Sigmoid colon (tissue), 6 donors: ENCODE measurements at regions not wholly inside any gene's neighbourhood (a gene's known extent, or its start where the extent isn't known, plus 50 kb on each side); places are given as distances from the start of the nearest gene placed in this dataset.
"Not testable (repeated sequence)": the region's sequence is repeated elsewhere in the genome, so short reads cannot be mapped to it uniquely, and the experiment has no call there.

Source experiments
- DNase-seq: peaks from one replicate; pipeline ENCODE4 v3.0.0-alpha.2; 2019
- H3K27ac ChIP-seq, 4 donors: fragments of 200-600 bp; sonication (generic); one replicate each; pipeline ENCODE4 v1.5.1; 2016 to 2019; ENCODE audit warnings: mild to moderate bottlenecking in 1 of 4
- H3K27me3 ChIP-seq, 3 donors: fragments of 200-600 bp; sonication (generic); one replicate each; pipeline ENCODE4 v1.5.1; 2019; ENCODE audit warnings: mild to moderate bottlenecking in 1 of 3
- H3K36me3 ChIP-seq, 4 donors: fragments of 200-600 bp; sonication (generic); one replicate each; pipeline ENCODE4 v1.5.1; 2016 to 2019
- H3K4me1 ChIP-seq, 4 donors: fragments of 200-600 bp; sonication (generic); one replicate each; pipeline ENCODE4 v1.5.1; 2017 to 2019
- H3K4me3 ChIP-seq, 4 donors: fragments of 200-600 bp; sonication (generic); one replicate each; pipeline ENCODE4 v1.5.1; 2017 to 2019; ENCODE audit warnings: mild to moderate bottlenecking in 2 of 4, moderate library complexity in 1 of 4
- H3K9me3 ChIP-seq, 4 donors: fragments of 200-600 bp in 3 of 4; sonication (generic) in 3 of 4; one replicate each; pipeline versions ENCODE4 v1.5.1 to v1.6.1; 2013 to 2019
- CTCF ChIP-seq, 4 experiments: fragments of 450-650 bp in 3 of 4; fragments of 200-600 bp in 1 of 4; IDR thresholded peaks; one replicate each; pipeline ENCODE4 v1.5.1; 2016 to 2019; ENCODE audit warnings: antibody characterized with exemption in 4 of 4, mild to moderate bottlenecking in 3 of 4, moderate library complexity in 2 of 4
- EP300 ChIP-seq, 4 donors: sonication (generic); formaldehyde crosslinking; IDR thresholded peaks; one replicate each; pipeline ENCODE4 v1.6.1; 2017; ENCODE audit warnings: antibody characterized with exemption in 4 of 4
- POLR2A ChIP-seq, 2 donors: fragments of 450-650 bp; IDR thresholded peaks; one replicate each; pipeline ENCODE4 v1.6.1; 2016; ENCODE audit warnings: antibody characterized with exemption in 2 of 2, mild to moderate bottlenecking in 2 of 2, moderate library complexity in 2 of 2
- POLR2AphosphoS5 ChIP-seq, 4 donors: sonication (generic); formaldehyde crosslinking; IDR thresholded peaks; one replicate each; pipeline ENCODE4 v1.6.1; 2017; ENCODE audit warnings: antibody characterized with exemption in 4 of 4
- WGBS, 2 donors: extraction: QIAGEN DNeasy Blood & Tissue Kit; methylation state at CpG; one replicate each; pipeline ENCODE4 v1.1.7; 2013; 5-methylcytosine and 5-hydroxymethylcytosine counted together
- intact Hi-C: fragments of 100-400 bp; cut with DNase I; formaldehyde crosslinking; loops from one replicate; pipeline ENCODE4 v1.15.1; 2023
- donor health status: healthy with polysubstance abuse.
- donor health status: healthy.

GRCh38 chr3:110623571-110623970, 448.0 kb upstream of the NECTIN3 start:
- DNase-seq: no peak
- TF ChIP-seq POLR2AphosphoS5 (IDR thresholded peaks at IDR 0.05): no peak
- no peak for TF ChIP-seq EP300 (IDR thresholded peaks at IDR 0.05)
- no peak for TF ChIP-seq CTCF (IDR thresholded peaks at IDR 0.05)
- TF ChIP-seq POLR2A (IDR thresholded peaks at IDR 0.05): no peak
- Histone ChIP-seq H3K27ac (no peak overlapping the region), H3K27me3 (no peaks in the 10 kb centered on the region), H3K4me3 (no peak overlapping the region), H3K9me3 (no peaks in the 10 kb centered on the region), H3K36me3 (no peaks in the 10 kb centered on the region), H3K4me1 (no peaks in the 10 kb centered on the region)
- intact Hi-C loops: no loop called here
- WGBS, 2 donors: 24 to 48% methylated on average over 1 of the region's 1 CpG

- Histone ChIP-seq H3K36me3 (no peaks in the 10 kb centered on the region), H3K4me1 (no peaks in the 10 kb centered on the region), H3K27ac (no peak overlapping the region), H3K27me3 (no peaks in the 10 kb centered on the region), H3K9me3 (no peaks in the 10 kb centered on the region), H3K4me3 (no peak overlapping the region)
- no peak for TF ChIP-seq EP300 (IDR thresholded peaks at IDR 0.05)
- no peak for TF ChIP-seq POLR2AphosphoS5 (IDR thresholded peaks at IDR 0.05)
- no peak for TF ChIP-seq CTCF (IDR thresholded peaks at IDR 0.05)
- no peak for DNase-seq
- intact Hi-C loops: no loop called here
- WGBS, 2 donors: 57 to 60% methylated on average over 3 of the region's 3 CpGs
These were observed 447.0 kb upstream of the NECTIN3 start for GRCh38 chr3:110624576-110624975.

- H3K9me3 ChIP-seq: no peaks in the 10 kb centered on the region
- H3K4me1 ChIP-seq: no peaks in the 10 kb centered on the region
- TF ChIP-seq POLR2A (IDR thresholded peaks at IDR 0.05): no peak
- TF ChIP-seq POLR2AphosphoS5 (IDR thresholded peaks at IDR 0.05): no peak
- no peak for TF ChIP-seq EP300 (IDR thresholded peaks at IDR 0.05)
- TF ChIP-seq CTCF (IDR thresholded peaks at IDR 0.05): no peak
- no peaks in the 10 kb centered on the region for H3K27me3 ChIP-seq
- intact Hi-C loops: no loop called here
- no peak overlapping the region for H3K27ac ChIP-seq
- 81 to 90% methylated on average over 4 of the region's 4 CpGs for WGBS, 2 donors
- DNase-seq: no peak
- H3K36me3 ChIP-seq: no peaks in the 10 kb centered on the region
- no peak overlapping the region for H3K4me3 ChIP-seq
These were observed 446.3 kb upstream of the NECTIN3 start for GRCh38 chr3:110625201-110625747.

GRCh38 chr3:110626652-110627111, 444.9 kb upstream of the NECTIN3 start:
- H3K36me3 ChIP-seq, H3K9me3 ChIP-seq, H3K4me1 ChIP-seq, H3K27ac ChIP-seq, H3K4me3 ChIP-seq, H3K27me3 ChIP-seq, intact Hi-C loops, DNase-seq: not testable (repeated sequence)
- WGBS, 2 donors: 78 to 88% methylated on average over 5 of the region's 5 CpGs

- intact Hi-C loops: no loop called here
- DNase-seq: no peak
These were observed 442.8 kb upstream of the NECTIN3 start for GRCh38 chr3:110628650-110629301.

More at GRCh38 chr3:110628650-110629301, 442.8 kb upstream of the NECTIN3 start:
- 48 to 63% methylated on average over 4 of the region's 4 CpGs for WGBS, 2 donors
- Histone ChIP-seq H3K36me3 (no peaks in the 10 kb centered on the region), H3K4me3 (no peak overlapping the region), H3K27ac (no peak overlapping the region), H3K27me3 (no peaks in the 10 kb centered on the region), H3K4me1 (no peaks in the 10 kb centered on the region), H3K9me3 (no peaks in the 10 kb centered on the region)
- no peak for TF ChIP-seq CTCF (IDR thresholded peaks at IDR 0.05)
- TF ChIP-seq POLR2AphosphoS5 (IDR thresholded peaks at IDR 0.05): no peak
- TF ChIP-seq POLR2A (IDR thresholded peaks at IDR 0.05): no peak
- no peak for TF ChIP-seq EP300 (IDR thresholded peaks at IDR 0.05)
